A549 (cell line): ENCODE measurements at regions not wholly inside any gene's neighbourhood (a gene's known extent, or its start where the extent isn't known, plus 50 kb on each side); places are given as distances from the start of the nearest gene placed in this dataset.
A peak's percentile ranks its signal among the peaks of the same experiment; 100 is the strongest.

ENCODE experiments used
- ATAC-seq, 2 experiments: fragments of 200-7000 bp in 1 of 2; fragments of >200 bp in 1 of 2; cut with Nextera tagmentation in 1 of 2; cut with Tn5 transposase in 1 of 2; 3 replicates each; pipeline versions ENCODE4 v1.8.0 to v1.9.1; 2018 to 2020; ENCODE audit warnings: mild to moderate bottlenecking in 1 of 2, moderate library complexity in 1 of 2
- CTCF ChIA-PET: fragments of 300-600 bp; sonication (Branson Sonifier 250); formaldehyde crosslinking; extraction: SDS; loops from one replicate; lab custom pipeline; 2021; ENCODE audit warnings: antibody characterized with exemption, inconsistent platforms; lab: Yijun Ruan, JAX
- POLR2A ChIA-PET: fragments of 350-600 bp; formaldehyde crosslinking; extraction: SDS; loops from one replicate; lab custom pipeline; 2021; ENCODE audit warnings: antibody characterized with exemption, inconsistent platforms; lab: Yijun Ruan, JAX
- DNase-seq, 2 experiments: peaks; one replicate each; pipeline versions ENCODE4 v3.0.0 to v3.0.0-alpha.2; 2011 to 2016; ENCODE audit warnings: low read depth in 1 of 2, low spot score in 1 of 2
- FAIRE-seq: peaks from 2 replicates; lab custom pipeline; 2011; peaks lifted over from hg19 to GRCh38; lab: Jason Lieb, UNC
- H3K27ac ChIP-seq, 2 experiments: fragments of >200 bp; sonication (Bioruptor Twin); formaldehyde crosslinking; 3 replicates each; pipeline ENCODE4 v1.5.1; 2016 to 2017
- H3K4me1 ChIP-seq: fragments of >200 bp; sonication (Bioruptor Twin); formaldehyde crosslinking; 3 replicates; pipeline ENCODE4 v1.6.1; 2016
- H3K4me2 ChIP-seq: fragments of >200 bp; sonication (Bioruptor Twin); formaldehyde crosslinking; 3 replicates; pipeline ENCODE4 v1.6.1; 2016
- H3K4me3 ChIP-seq: fragments of >200 bp; sonication (Bioruptor Twin); formaldehyde crosslinking; 3 replicates; pipeline ENCODE4 v1.5.1; 2016
- H3K9me3 ChIP-seq: fragments of >200 bp; sonication (Bioruptor Twin); formaldehyde crosslinking; 3 replicates; pipeline ENCODE4 v1.6.1; 2016
- ATOH8 ChIP-seq: fragments of 250-450 bp; sonication (Bioruptor Pico); IDR thresholded peaks from 2 replicates; pipeline ENCODE4 v1.5.0; 2020; ENCODE audit warnings: low read depth, mild to moderate bottlenecking, moderate library complexity
- BCL3 ChIP-seq: fragments of >200 bp; sonication (Bioruptor Twin); formaldehyde crosslinking; IDR thresholded peaks from 3 replicates; pipeline ENCODE4 v1.6.1; 2016
- CBX2 ChIP-seq: fragments of 200-600 bp; sonication (generic); IDR thresholded peaks from 2 replicates; pipeline ENCODE4 v1.6.1; 2016; ENCODE audit warnings: low read depth, mild to moderate bottlenecking, borderline replicate concordance
- CBX8 ChIP-seq: fragments of 200-600 bp; sonication (generic); IDR thresholded peaks from 2 replicates; pipeline ENCODE4 v1.6.1; 2016
- CTCF ChIP-seq: fragments of >200 bp; sonication (Bioruptor Twin); formaldehyde crosslinking; IDR thresholded peaks from 3 replicates; pipeline ENCODE4 v1.5.1; 2016
- EHMT2 ChIP-seq: fragments of 200-600 bp; sonication (generic); IDR thresholded peaks from 2 replicates; pipeline ENCODE4 v1.6.1; 2016; ENCODE audit warnings: antibody characterized with exemption, low read depth, mild to moderate bottlenecking, moderate library complexity
- FOXS1 ChIP-seq: fragments of 250-450 bp; sonication (Bioruptor Pico); IDR thresholded peaks from 2 replicates; pipeline ENCODE4 v1.5.0; 2020; ENCODE audit warnings: mild to moderate bottlenecking, moderate library complexity
- HDAC2 ChIP-seq: fragments of 200-600 bp; sonication (generic); IDR thresholded peaks from 2 replicates; pipeline ENCODE4 v1.6.1; 2016
- HEYL ChIP-seq: fragments of 250-450 bp; sonication (Bioruptor Pico); IDR thresholded peaks from 2 replicates; pipeline ENCODE4 v1.8.0; 2021; ENCODE audit warnings: mild to moderate bottlenecking, moderate library complexity
- HOXB5 ChIP-seq: fragments of 250-450 bp; sonication (Bioruptor Pico); IDR thresholded peaks from 2 replicates; pipeline ENCODE4 v1.5.0; 2020; ENCODE audit warnings: mild to moderate bottlenecking, moderate library complexity
- JUN ChIP-seq, 2 experiments: fragments of >200 bp; sonication (Bioruptor Twin); formaldehyde crosslinking; IDR thresholded peaks; 2 replicates in 1 of 2; 3 replicates in 1 of 2; pipeline ENCODE4 v1.6.1; 2016 to 2017
- KDM5A ChIP-seq: fragments of 200-600 bp; sonication (generic); IDR thresholded peaks from 2 replicates; pipeline ENCODE4 v1.6.1; 2016; ENCODE audit warnings: antibody characterized with exemption, mild to moderate bottlenecking
- MAX ChIP-seq: IDR thresholded peaks from 2 replicates; pipeline ENCODE4 v1.6.1; 2012
- MYC ChIP-seq: IDR thresholded peaks from 2 replicates; pipeline ENCODE4 v1.6.1; 2012; ENCODE audit warnings: mild to moderate bottlenecking, inconsistent platforms, low read length, improper control_type of control experiment, borderline replicate concordance
- NPAS2 ChIP-seq: fragments of 250-450 bp; sonication (Bioruptor Pico); IDR thresholded peaks from 2 replicates; pipeline ENCODE4 v1.8.0; 2022; ENCODE audit warnings: mild to moderate bottlenecking, moderate library complexity, borderline replicate concordance
- NR3C1 ChIP-seq: fragments of >200 bp; sonication (Bioruptor Twin); formaldehyde crosslinking; IDR thresholded peaks from 3 replicates; pipeline ENCODE4 v1.6.1; 2017
- PBX3 ChIP-seq: IDR thresholded peaks from 2 replicates; pipeline ENCODE4 v1.6.1; 2012
- PHF8 ChIP-seq: fragments of 200-600 bp; sonication (generic); IDR thresholded peaks from 2 replicates; pipeline ENCODE4 v1.6.1; 2016; ENCODE audit warnings: low read depth, mild to moderate bottlenecking, antibody characterized with exemption, moderate library complexity, borderline replicate concordance
- POLR2AphosphoS2 ChIP-seq: conservative IDR thresholded peaks from 2 replicates; pipeline ENCODE4 v1.6.1; 2012; ENCODE audit warnings: low read length, improper control_type of control experiment, inconsistent platforms
- REST ChIP-seq: fragments of 200-600 bp; sonication (generic); IDR thresholded peaks from 2 replicates; pipeline ENCODE4 v1.6.1; 2016; ENCODE audit warnings: antibody characterized with exemption, mild to moderate bottlenecking, moderate library complexity
- RFX5 ChIP-seq: fragments of 450-650 bp; IDR thresholded peaks from 2 replicates; pipeline ENCODE4 v1.7.1; 2014; ENCODE audit warnings: antibody characterized with exemption, mild to moderate bottlenecking, moderate library complexity
- RNF2 ChIP-seq: fragments of 200-600 bp; sonication (generic); IDR thresholded peaks from 2 replicates; pipeline ENCODE4 v1.6.1; 2016; ENCODE audit warnings: low read depth, mild to moderate bottlenecking, antibody characterized with exemption, moderate library complexity, borderline replicate concordance
- USF2 ChIP-seq: fragments of 450-650 bp; IDR thresholded peaks from 2 replicates; pipeline ENCODE4 v1.6.1; 2014; ENCODE audit warnings: antibody characterized with exemption
- ZC3H11A ChIP-seq: fragments of 450-650 bp; IDR thresholded peaks from 2 replicates; pipeline ENCODE4 v1.6.1; 2014; ENCODE audit warnings: antibody characterized with exemption, mild to moderate bottlenecking
- ZFP36 ChIP-seq: fragments of 450-650 bp; IDR thresholded peaks from 2 replicates; pipeline ENCODE4 v1.6.1; 2014; ENCODE audit warnings: borderline replicate concordance; ENCODE audit not compliant: partially characterized antibody
- ZNF302 ChIP-seq: fragments of 250-450 bp; sonication (Bioruptor Pico); IDR thresholded peaks from 2 replicates; pipeline ENCODE4 v1.9.0; 2021; ENCODE audit warnings: inconsistent platforms, mild to moderate bottlenecking, moderate library complexity
- ZSCAN20 ChIP-seq: fragments of 250-450 bp; sonication (Bioruptor Pico); IDR thresholded peaks from 2 replicates; pipeline ENCODE4 v1.8.0; 2022; ENCODE audit warnings: mild to moderate bottlenecking, moderate library complexity
- WGBS: methylation state at CpG from one replicate; pipeline ENCODE4 v1.1.6; 2017; ENCODE audit errors: missing lambda C conversion rate; 5-methylcytosine and 5-hydroxymethylcytosine counted together

GRCh38 chr2:122433123-122433754 is 677.8 kb downstream of the TSN start:
- no peaks in the 10 kb centered on the region for H3K9me3 ChIP-seq
- DNase-seq = peak in 1 of 2 experiments; percentile 2
- CTCF ChIA-PET = no interaction called here
- no peak for FAIRE-seq
- TF ChIP-seq USF2 (no peak), ZSCAN20 (CRISPR knock-in tag) (no peak), RNF2 (no peak), HOXB5 (no peak), MAX (no peak), PBX3 (no peak), FOXS1 (CRISPR knock-in tag) (no peak), ZC3H11A (no peak), POLR2AphosphoS2 (no peak), KDM5A (no peak), JUN (IDR thresholded peaks at IDR 0.05) (no peak), RFX5 (no peak), CBX2 (no peak), NPAS2 (CRISPR knock-in tag) (no peak)
- H3K4me1 ChIP-seq = no peaks in the 10 kb centered on the region
- POLR2A ChIA-PET = no interaction called here
- no peak overlapping the region for H3K4me2 ChIP-seq
- H3K4me3 ChIP-seq = no peak overlapping the region
- no peak overlapping the region for H3K27ac ChIP-seq
- WGBS = 3% methylated on average over 8 of the region's 8 CpGs
- ATAC-seq = no peak

GRCh38 chr2:122445003-122445402 is 689.6 kb downstream of the TSN start:
- ChIA-PET CTCF (no interaction called here), POLR2A (no interaction called here)

More at GRCh38 chr2:122445003-122445402, 689.6 kb downstream of the TSN start:
- TF ChIP-seq MYC (no peak), REST (no peak), PHF8 (no peak), EHMT2 (no peak), RFX5 (no peak), ATOH8 (CRISPR knock-in tag) (no peak), CTCF (no peak), BCL3 (no peak), HDAC2 (no peak), ZFP36 (no peak), KDM5A (no peak), CBX8 (no peak), NR3C1 (no peak), RNF2 (no peak), HOXB5 (no peak), HEYL (no peak), ZNF302 (CRISPR knock-in tag) (no peak), FOXS1 (CRISPR knock-in tag) (no peak)
- Histone ChIP-seq H3K4me3 (no peak overlapping the region), H3K4me2 (no peak overlapping the region), H3K27ac (no peak overlapping the region), H3K9me3 (no peaks in the 10 kb centered on the region), H3K4me1 (no peaks in the 10 kb centered on the region)
- no peak for ATAC-seq
- DNase-seq = no peak
- no peak for FAIRE-seq
- 70% methylated on average over 1 of the region's 1 CpG for WGBS
